AG10803 (cell line): ENCODE measurements at regions not wholly inside any gene's neighbourhood (a gene's known extent, or its start where the extent isn't known, plus 50 kb on each side); places are given as distances from the start of the nearest gene placed in this dataset.

Experiments
- DNase-seq: peaks from one replicate; pipeline ENCODE4 v3.0.0; 2010; ENCODE audit warnings: low read depth
- H3K4me3 ChIP-seq: 2 replicates; pipeline ENCODE4 v1.5.1; 2011; ENCODE audit warnings: mild to moderate bottlenecking, low read length, control low read depth
- CTCF ChIP-seq: conservative IDR thresholded peaks from 2 replicates; pipeline ENCODE4 v1.5.1; 2011; ENCODE audit warnings: mild to moderate bottlenecking, low read length, control low read depth, inconsistent platforms

- DNase-seq: no peak
- H3K4me3 ChIP-seq: no peak overlapping the region
- no peak for TF ChIP-seq CTCF
These were observed 1096.8 kb downstream of the C4orf33 start for GRCh38 chr4:130192787-130193186.

GRCh38 chr4:130197946-130198345 is 1102.0 kb downstream of the C4orf33 start:
- DNase-seq: no peak
- TF ChIP-seq CTCF: no peak
- H3K4me3 ChIP-seq: no peak overlapping the region

GRCh38 chr4:130203571-130203970 is 1107.6 kb downstream of the C4orf33 start:
- TF ChIP-seq CTCF: no peak
- no peak overlapping the region for H3K4me3 ChIP-seq
- DNase-seq: no peak

GRCh38 chr4:130210864-130211263 is 1114.9 kb downstream of the C4orf33 start:
- peak; percentile 57 for DNase-seq

GRCh38 chr4:130214268-130214667 is 1118.3 kb downstream of the C4orf33 start:
- no peak for DNase-seq
- H3K4me3 ChIP-seq: no peak overlapping the region
- no peak for TF ChIP-seq CTCF

More at GRCh38 chr4:130210864-130211263, 1114.9 kb downstream of the C4orf33 start:
- no peak for TF ChIP-seq CTCF
- H3K4me3 ChIP-seq: no peak overlapping the region

GRCh38 chr4:130233377-130234047 is 1137.6 kb downstream of the C4orf33 start:
- TF ChIP-seq CTCF: no peak
- H3K4me3 ChIP-seq: no peak overlapping the region
- DNase-seq: no peak

GRCh38 chr4:130238121-130238520 is 1142.2 kb downstream of the C4orf33 start:
- no peak for DNase-seq
- TF ChIP-seq CTCF: no peak
- no peak overlapping the region for H3K4me3 ChIP-seq
